ENCODE measurements at regions not wholly inside any gene's neighbourhood (a gene's known extent, or its start where the extent isn't known, plus 50 kb on each side); places are given as distances from the start of the nearest gene placed in this dataset.

DNA sequence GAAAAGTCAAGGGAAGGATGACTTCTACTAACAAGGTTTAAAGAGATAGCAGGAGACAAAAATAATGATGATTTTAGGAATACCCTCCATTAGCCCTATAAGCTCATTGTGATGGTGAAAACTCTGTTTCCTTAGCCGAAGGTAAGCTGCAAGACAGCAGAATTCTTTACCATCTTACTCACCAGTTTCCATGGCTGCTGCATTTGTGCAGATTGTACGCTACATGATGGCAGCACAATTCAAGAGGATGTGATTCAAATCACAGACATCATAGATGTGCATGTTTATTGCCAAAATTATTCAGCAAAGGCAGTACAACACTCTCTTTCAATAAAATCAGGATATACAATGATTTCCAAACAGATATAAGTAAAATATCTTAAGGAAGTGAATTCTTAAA, 175.6 kb downstream of the SPATA31D1 start:
- DNase-seq (ENCODE audit: low read depth) = no peak
- H3K4me3 ChIP-seq (ENCODE audit: low read depth, low read length) = no peak overlapping the region
- TF ChIP-seq, protein P1, sequence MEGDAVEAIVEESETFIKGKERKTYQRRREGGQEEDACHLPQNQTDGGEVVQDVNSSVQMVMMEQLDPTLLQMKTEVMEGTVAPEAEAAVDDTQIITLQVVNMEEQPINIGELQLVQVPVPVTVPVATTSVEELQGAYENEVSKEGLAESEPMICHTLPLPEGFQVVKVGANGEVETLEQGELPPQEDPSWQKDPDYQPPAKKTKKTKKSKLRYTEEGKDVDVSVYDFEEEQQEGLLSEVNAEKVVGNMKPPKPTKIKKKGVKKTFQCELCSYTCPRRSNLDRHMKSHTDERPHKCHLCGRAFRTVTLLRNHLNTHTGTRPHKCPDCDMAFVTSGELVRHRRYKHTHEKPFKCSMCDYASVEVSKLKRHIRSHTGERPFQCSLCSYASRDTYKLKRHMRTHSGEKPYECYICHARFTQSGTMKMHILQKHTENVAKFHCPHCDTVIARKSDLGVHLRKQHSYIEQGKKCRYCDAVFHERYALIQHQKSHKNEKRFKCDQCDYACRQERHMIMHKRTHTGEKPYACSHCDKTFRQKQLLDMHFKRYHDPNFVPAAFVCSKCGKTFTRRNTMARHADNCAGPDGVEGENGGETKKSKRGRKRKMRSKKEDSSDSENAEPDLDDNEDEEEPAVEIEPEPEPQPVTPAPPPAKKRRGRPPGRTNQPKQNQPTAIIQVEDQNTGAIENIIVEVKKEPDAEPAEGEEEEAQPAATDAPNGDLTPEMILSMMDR (IDR thresholded peaks at IDR 0.05; ENCODE audit: control insufficient read depth, extremely low read depth, insufficient read depth) = no peak

DNA sequence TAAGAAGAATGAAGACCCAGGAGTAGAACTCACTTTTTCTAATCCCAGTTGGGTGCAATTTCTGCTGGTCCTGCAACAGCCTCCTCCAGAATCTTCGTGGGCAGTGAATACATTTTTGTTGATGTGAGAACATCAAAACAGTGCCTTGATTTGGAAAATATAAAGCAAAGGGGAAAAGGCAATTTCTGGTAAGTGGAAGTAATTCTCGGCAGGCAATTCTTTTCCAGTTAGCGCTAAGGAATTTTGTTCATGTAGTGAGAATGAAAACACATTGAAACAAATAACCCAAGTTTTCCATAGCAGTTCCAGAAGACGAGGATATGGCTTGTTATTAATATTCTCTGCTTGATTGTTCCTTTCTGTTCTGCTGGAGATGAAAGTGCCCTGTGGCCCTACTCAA, 178.7 kb downstream of the SPATA31D1 start:
- no peak for DNase-seq (ENCODE audit: low read depth)
- TF ChIP-seq, protein P1 (IDR thresholded peaks at IDR 0.05; ENCODE audit: control insufficient read depth, extremely low read depth, insufficient read depth) = no peak
- H3K4me3 ChIP-seq (ENCODE audit: low read depth, low read length) = no peak overlapping the region

DNA sequence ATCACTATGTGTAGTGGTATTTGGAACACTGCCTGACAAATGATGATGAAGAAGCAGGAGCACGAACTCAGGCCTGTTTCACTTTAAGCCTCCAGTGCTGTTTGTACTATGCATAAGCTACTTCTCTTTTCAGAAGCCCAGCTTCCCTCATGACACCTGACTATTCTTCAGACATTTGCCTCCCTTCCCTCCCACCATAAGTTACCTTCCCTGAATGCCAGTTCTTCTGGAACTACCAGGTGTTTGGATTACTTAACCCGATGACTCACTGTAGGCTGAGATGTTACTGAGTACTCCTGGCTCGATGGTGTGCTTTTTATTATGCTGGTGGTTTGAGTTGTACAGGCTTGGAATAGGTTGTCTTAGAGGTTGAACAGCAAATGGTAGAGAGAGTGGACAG, 180.0 kb downstream of the SPATA31D1 start:
- TF ChIP-seq, protein P1 (IDR thresholded peaks at IDR 0.05; ENCODE audit: control insufficient read depth, extremely low read depth, insufficient read depth) = no peak
- DNase-seq (ENCODE audit: low read depth) = peak; percentile 30
- H3K4me3 ChIP-seq (ENCODE audit: low read depth, low read length) = no peak overlapping the region

DNA sequence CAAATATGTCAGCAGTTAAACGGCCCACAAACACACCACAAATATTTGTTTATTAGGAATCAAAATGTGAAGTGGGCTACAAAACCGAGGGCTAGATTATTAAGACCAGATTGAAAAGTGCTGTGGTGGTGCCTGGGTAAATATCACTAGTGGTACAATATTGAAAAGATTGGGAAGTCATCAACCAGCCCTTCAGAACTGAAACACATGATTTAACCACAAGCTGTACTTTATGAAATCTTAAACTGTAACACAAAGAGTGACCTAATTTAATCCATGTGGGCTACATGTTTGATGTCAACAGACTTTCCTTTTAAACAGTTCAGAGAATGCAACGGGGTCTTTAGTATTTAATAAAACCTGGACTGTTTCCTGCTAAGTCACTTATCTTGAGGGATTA, 182.3 kb downstream of the SPATA31D1 start:
- DNase-seq (ENCODE audit: low read depth) = no peak
- TF ChIP-seq, protein P1 (IDR thresholded peaks at IDR 0.05; ENCODE audit: control insufficient read depth, extremely low read depth, insufficient read depth) = no peak
- no peak overlapping the region for H3K4me3 ChIP-seq (ENCODE audit: low read depth, low read length)

DNA sequence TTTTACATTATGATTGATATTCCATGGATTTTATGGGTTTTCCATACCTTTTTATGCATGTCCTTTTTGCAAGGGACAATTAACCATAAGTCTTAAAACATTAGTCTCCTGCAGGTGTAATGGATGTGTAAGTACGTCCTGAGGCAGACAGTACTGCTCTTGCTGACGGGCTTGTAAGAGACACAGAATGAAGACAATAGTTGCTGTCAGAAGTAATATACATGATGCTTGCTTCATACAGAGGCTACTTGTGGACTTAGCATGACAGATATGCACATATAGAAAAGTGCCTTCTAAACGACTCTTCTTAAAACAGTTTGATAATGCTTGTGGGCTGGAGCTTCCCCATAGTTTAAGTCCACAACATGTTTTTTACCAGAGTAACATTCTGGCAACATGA, 182.7 kb downstream of the SPATA31D1 start:
- TF ChIP-seq, protein P1 (IDR thresholded peaks at IDR 0.05; ENCODE audit: control insufficient read depth, extremely low read depth, insufficient read depth) = no peak
- H3K4me3 ChIP-seq (ENCODE audit: low read depth, low read length) = no peak overlapping the region
- DNase-seq (ENCODE audit: low read depth) = no peak

DNA sequence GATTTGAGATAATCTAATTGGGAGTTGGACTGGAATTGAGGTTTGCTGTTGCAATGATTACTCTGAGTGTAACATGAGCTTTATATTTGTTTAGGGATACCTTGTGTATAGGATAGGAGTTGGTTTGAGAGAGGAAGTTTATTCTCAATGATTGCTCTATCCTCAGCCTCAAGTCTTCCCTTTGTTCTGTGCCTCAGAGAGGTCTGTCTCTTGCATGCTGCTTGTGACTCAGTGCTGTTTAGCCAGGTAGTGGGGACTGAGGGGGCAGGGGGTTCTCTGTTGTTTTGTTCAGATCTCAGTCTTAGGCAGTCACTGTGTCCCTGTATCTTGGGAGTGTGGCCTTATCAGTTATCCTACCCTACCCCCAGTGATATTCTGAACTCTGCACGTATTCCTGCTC, 192.1 kb downstream of the SPATA31D1 start:
- no peak overlapping the region for H3K4me3 ChIP-seq (ENCODE audit: low read depth, low read length)
- no peak for DNase-seq (ENCODE audit: low read depth)
- TF ChIP-seq, protein P1 (IDR thresholded peaks at IDR 0.05; ENCODE audit: control insufficient read depth, extremely low read depth, insufficient read depth) = no peak

DNA sequence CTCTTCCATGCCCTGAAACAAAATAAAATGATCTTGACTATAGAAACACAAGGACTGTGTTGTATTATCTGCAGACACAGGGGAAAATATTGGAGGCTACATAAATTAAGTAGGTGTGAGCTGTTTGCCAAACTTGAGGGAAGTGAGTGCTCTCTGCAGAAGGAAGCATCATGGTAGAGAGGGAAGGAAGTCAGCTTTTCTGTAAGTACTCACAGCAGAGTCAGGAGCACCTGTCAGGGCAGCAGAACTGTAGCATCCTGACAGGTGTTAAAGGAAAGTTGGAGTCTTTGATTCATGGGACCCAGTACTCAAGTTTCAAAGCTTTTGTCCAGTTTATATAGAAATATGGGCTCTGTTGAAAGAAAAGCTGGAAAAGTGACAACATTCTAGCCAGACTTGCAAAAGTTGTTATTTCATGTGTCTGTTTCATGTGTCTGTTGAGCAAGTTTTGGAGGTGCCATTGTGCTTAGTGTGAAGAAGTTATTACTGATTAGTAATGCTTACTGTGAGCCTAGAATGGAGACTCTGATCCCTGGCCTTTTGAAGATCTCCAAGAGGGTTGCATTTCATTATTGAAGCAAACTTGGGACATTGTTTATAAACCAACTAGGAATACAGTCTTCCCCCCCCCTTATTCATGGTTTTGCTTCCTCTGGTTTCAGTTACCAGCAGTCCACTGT, 194.7 kb downstream of the SPATA31D1 start:
- TF ChIP-seq, protein P1 (IDR thresholded peaks at IDR 0.05; ENCODE audit: control insufficient read depth, extremely low read depth, insufficient read depth) = no peak
- H3K4me3 ChIP-seq (ENCODE audit: low read depth, low read length) = no peak overlapping the region
- no peak for DNase-seq (ENCODE audit: low read depth)
